H1 (cell line): ENCODE measurements at regions not wholly inside any gene's neighbourhood (a gene's known extent, or its start where the extent isn't known, plus 50 kb on each side); places are given as distances from the start of the nearest gene placed in this dataset.

ENCODE experiments used
- CTCF ChIA-PET: fragments of 300-600 bp; sonication (Branson Sonifier 250); formaldehyde crosslinking; loops from one replicate; lab custom pipeline; 2021; ENCODE audit not compliant: partially characterized antibody; lab: Charles Lee
- POLR2A ChIA-PET: fragments of 300-600 bp; sonication (Branson Sonifier 250); formaldehyde crosslinking; loops from one replicate; lab custom pipeline; 2021; ENCODE audit warnings: inconsistent platforms; ENCODE audit not compliant: partially characterized antibody; lab: Charles Lee
- DNase-seq, 2 experiments: peaks; one replicate each; pipeline versions ENCODE4 v3.0.0 to v3.0.0-alpha.2; 2010 to 2022; ENCODE audit warnings: low spot score in 2 of 2, low read depth in 1 of 2, mixed read lengths in 1 of 2
- FAIRE-seq: peaks from 2 replicates; lab custom pipeline; 2011; peaks lifted over from hg19 to GRCh38; lab: Jason Lieb, UNC
- H2AFZ ChIP-seq: 2 replicates; pipeline ENCODE4 v1.8.1; 2012; ENCODE audit warnings: low read length, inconsistent platforms
- H2AK5ac ChIP-seq: 2 replicates; pipeline ENCODE4 v1.6.1; 2013; ENCODE audit warnings: low read depth, low read length
- H2BK120ac ChIP-seq: replicated peaks from 2 replicates; pipeline ENCODE3; 2013; ENCODE audit warnings: low read depth, low read length, inconsistent platforms
- H2BK12ac ChIP-seq: 2 replicates; pipeline ENCODE4 v1.6.1; 2013; ENCODE audit warnings: low read depth, low read length
- H2BK15ac ChIP-seq: 2 replicates; pipeline ENCODE4 v1.6.1; 2013; ENCODE audit warnings: low read length
- H2BK20ac ChIP-seq: 2 replicates; pipeline ENCODE4 v1.6.1; 2013; ENCODE audit warnings: low read length
- H2BK5ac ChIP-seq: 2 replicates; pipeline ENCODE4 v1.6.1; 2013; ENCODE audit warnings: low read depth, low read length
- H3K14ac ChIP-seq: 2 replicates; pipeline ENCODE4 v1.6.1; 2013; ENCODE audit warnings: inconsistent platforms; ENCODE audit not compliant: insufficient read length
- H3K18ac ChIP-seq: 2 replicates; pipeline ENCODE4 v1.6.1; 2013; ENCODE audit warnings: low read length; ENCODE audit errors: extremely low read depth
- H3K23ac ChIP-seq: 2 replicates; pipeline ENCODE4 v1.6.1; 2013; ENCODE audit warnings: inconsistent platforms; ENCODE audit not compliant: insufficient read length
- H3K23me2 ChIP-seq: 2 replicates; pipeline ENCODE4 v1.6.1; 2013; ENCODE audit warnings: low read depth, low read length
- H3K27ac ChIP-seq: 2 replicates; pipeline ENCODE4 v1.6.1; 2011; ENCODE audit warnings: low read depth, low read length, inconsistent platforms
- H3K27me3 ChIP-seq, 4 experiments: replicated peaks in 1 of 4; 1 replicate in 1 of 4; 2 replicates in 3 of 4; pipeline versions ENCODE4 v1.6.1 to v1.8.1; 2011 to 2013; ENCODE audit warnings: low read length in 3 of 4, mild to moderate bottlenecking in 3 of 4, inconsistent platforms in 2 of 4, mixed read lengths in 2 of 4, moderate library complexity in 1 of 4; ENCODE audit not compliant: control insufficient read depth in 3 of 4, insufficient read depth in 3 of 4; ENCODE audit errors: extremely low read depth in 1 of 4
- H3K36me3 ChIP-seq, 4 experiments: 2 replicates each; pipeline versions ENCODE4 v1.6.1 to v1.8.1; 2011 to 2013; ENCODE audit warnings: mild to moderate bottlenecking in 4 of 4, low read length in 3 of 4, moderate library complexity in 2 of 4, control low read depth in 1 of 4, inconsistent platforms in 1 of 4; ENCODE audit not compliant: insufficient read depth in 4 of 4, control insufficient read depth in 2 of 4
- H3K4ac ChIP-seq: replicated peaks from 2 replicates; pipeline ENCODE3; 2013; ENCODE audit warnings: low read length, low read depth, mixed read lengths, inconsistent platforms; ENCODE audit not compliant: insufficient read length
- H3K4me1 ChIP-seq, 4 experiments: replicated peaks in 1 of 4; 1 replicate in 1 of 4; 2 replicates in 3 of 4; pipeline versions ENCODE4 v1.6.1 to v1.8.1; 2011 to 2013; ENCODE audit warnings: low read length in 3 of 4, inconsistent platforms in 2 of 4, mixed read lengths in 1 of 4; ENCODE audit not compliant: insufficient read depth in 4 of 4, control insufficient read depth in 3 of 4
- H3K4me2 ChIP-seq, 2 experiments: 2 replicates each; pipeline versions ENCODE4 v1.6.1 to v1.8.1; 2011 to 2013; ENCODE audit warnings: low read depth in 2 of 2, low read length in 2 of 2, control low read depth in 1 of 2, inconsistent platforms in 1 of 2, mild to moderate bottlenecking in 1 of 2; ENCODE audit not compliant: insufficient read depth in 1 of 2
- H3K4me3 ChIP-seq, 4 experiments: fragments of 200-600, 300-600 bp in 1 of 4; sonication (generic), shearing (Covaris generic), sonication (Bioruptor Twin) in 1 of 4; 2 replicates each; pipeline versions ENCODE4 v1.5.1 to v1.8.1; 2011 to 2016; ENCODE audit warnings: low read length in 4 of 4, low read depth in 3 of 4, control low read depth in 2 of 4, inconsistent platforms in 2 of 4, mild to moderate bottlenecking in 2 of 4, mixed read lengths in 1 of 4, moderate library complexity in 1 of 4; ENCODE audit not compliant: insufficient read depth in 2 of 4; ENCODE audit errors: extremely low read depth in 1 of 4
- H3K56ac ChIP-seq: replicated peaks from 2 replicates; pipeline ENCODE3; 2013; ENCODE audit warnings: low read depth, mild to moderate bottlenecking, mixed read lengths, low read length, inconsistent platforms; ENCODE audit not compliant: insufficient read length
- H3K79me1 ChIP-seq: 2 replicates; pipeline ENCODE4 v1.6.1; 2013; ENCODE audit warnings: low read depth, low read length, control low read depth
- H3K79me2 ChIP-seq, 2 experiments: 2 replicates each; pipeline versions ENCODE4 v1.6.1 to v1.8.1; 2012 to 2013; ENCODE audit warnings: low read length in 2 of 2, mild to moderate bottlenecking in 2 of 2, inconsistent platforms in 1 of 2; ENCODE audit not compliant: insufficient read depth in 2 of 2, control insufficient read depth in 1 of 2
- H3K9ac ChIP-seq, 4 experiments: replicated peaks in 1 of 4; 1 replicate in 1 of 4; 2 replicates in 3 of 4; pipeline versions ENCODE4 v1.6.1 to v1.8.1; 2011 to 2013; ENCODE audit warnings: low read depth in 3 of 4, low read length in 3 of 4, control low read depth in 2 of 4, mild to moderate bottlenecking in 2 of 4, moderate library complexity in 2 of 4, inconsistent platforms in 1 of 4; ENCODE audit errors: extremely low read depth in 1 of 4
- H3K9me3 ChIP-seq, 2 experiments: 2 replicates each; pipeline versions ENCODE4 v1.6.1 to v1.8.1; 2012 to 2013; ENCODE audit warnings: mild to moderate bottlenecking in 2 of 2, moderate library complexity in 2 of 2, control low read depth in 1 of 2, inconsistent platforms in 1 of 2, low read depth in 1 of 2, low read length in 1 of 2, mixed read lengths in 1 of 2; ENCODE audit not compliant: insufficient read depth in 2 of 2
- H4K20me1 ChIP-seq, 2 experiments: replicated peaks in 1 of 2; 2 replicates each; pipeline versions ENCODE3 to v1.8.1; 2011 to 2013; ENCODE audit warnings: inconsistent platforms in 2 of 2, low read length in 2 of 2, mild to moderate bottlenecking in 1 of 2; ENCODE audit not compliant: insufficient read depth in 2 of 2, control insufficient read depth in 1 of 2
- H4K5ac ChIP-seq: 2 replicates; pipeline ENCODE4 v1.6.1; 2013; ENCODE audit warnings: low read length, low read depth, mixed read lengths, inconsistent platforms; ENCODE audit not compliant: insufficient read length
- H4K8ac ChIP-seq: 2 replicates; pipeline ENCODE4 v1.8.0; 2013; ENCODE audit warnings: mild to moderate bottlenecking, moderate library complexity, low read length, inconsistent platforms; ENCODE audit not compliant: insufficient read depth; ENCODE audit errors: extremely low read depth
- H4K91ac ChIP-seq: replicated peaks from 2 replicates; pipeline ENCODE3; 2013; ENCODE audit warnings: low read length, mixed read lengths, inconsistent platforms; ENCODE audit not compliant: insufficient read length
- CTCF ChIP-seq, 3 experiments: IDR thresholded peaks; 1 replicate in 2 of 3; 2 replicates in 1 of 3; pipeline versions ENCODE4 v1.5.1 to v1.6.1; 2011; ENCODE audit warnings: low read length in 3 of 3, mild to moderate bottlenecking in 3 of 3, inconsistent platforms in 2 of 3, low read depth in 1 of 3, moderate library complexity in 1 of 3; ENCODE audit not compliant: insufficient read depth in 1 of 3; ENCODE audit errors: control extremely low read depth in 1 of 3
- KDM1A ChIP-seq: fragments of 200-600, 300-600 bp; sonication (generic); IDR thresholded peaks from 2 replicates; pipeline ENCODE4 v1.7.1; 2016; ENCODE audit warnings: mild to moderate bottlenecking, low read length, borderline replicate concordance
- WGBS, 2 experiments: shearing (Covaris generic) in 1 of 2; methylation state at CpG; one replicate each; pipeline versions ENCODE4 v1.1.6 to v1.1.7; 2013 to 2015; ENCODE audit warnings: low lambda C conversion rate in 2 of 2, mixed read lengths in 2 of 2, inconsistent platforms in 1 of 2, low coverage in 1 of 2, missing lambda C conversion rate in 1 of 2; ENCODE audit not compliant: insufficient replicate concordance in 2 of 2, insufficient coverage in 1 of 2, insufficient read length in 1 of 2; ENCODE audit errors: extremely low coverage in 1 of 2, missing lambda C conversion rate in 1 of 2; 5-methylcytosine and 5-hydroxymethylcytosine counted together

DNA sequence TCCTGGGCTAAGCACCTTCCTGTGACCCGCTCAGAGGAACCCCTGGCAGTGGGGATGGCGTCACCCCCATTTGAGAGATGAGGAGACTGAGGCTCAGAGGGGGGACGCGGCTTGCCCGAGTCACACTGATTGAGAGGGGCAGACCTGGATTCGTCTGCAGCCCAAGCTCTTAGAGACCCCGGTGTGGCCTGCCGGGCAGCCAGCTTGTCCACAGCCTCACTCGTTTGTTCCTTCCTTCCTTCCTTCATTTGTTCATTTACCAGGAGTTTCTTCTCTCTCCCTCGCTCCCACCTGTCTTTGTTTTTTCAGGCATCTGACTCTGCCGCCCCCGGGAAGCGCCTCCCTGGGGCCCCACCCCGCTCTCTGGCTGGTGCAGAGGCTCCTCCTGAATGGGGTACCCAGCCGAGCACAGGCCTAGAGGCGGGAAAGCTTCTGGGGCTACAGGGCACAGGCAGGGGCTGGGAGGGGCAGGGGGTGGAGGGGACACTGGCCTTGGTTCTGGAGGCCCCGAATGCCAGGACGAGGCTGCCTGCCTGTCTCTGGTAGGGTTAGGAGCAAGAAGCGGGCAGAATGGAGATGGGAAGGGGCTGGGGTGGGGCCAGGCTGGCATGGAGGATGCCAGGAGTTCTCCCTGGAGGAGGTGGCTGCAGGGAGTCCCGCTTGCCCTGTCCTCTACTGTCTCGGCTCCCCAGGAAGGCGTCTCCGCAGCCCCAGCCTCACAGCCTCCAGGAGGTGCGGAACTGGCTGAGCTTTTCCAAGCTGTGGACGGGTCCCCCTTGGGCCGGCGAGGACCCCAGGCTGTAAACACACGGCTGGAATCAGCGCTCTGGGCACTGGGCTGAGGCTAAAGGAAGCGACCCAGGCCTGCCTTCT, 91.6 kb downstream of the UNCX start:
- H3K4ac ChIP-seq: no peak overlapping the region
- no peak for DNase-seq
- CTCF ChIA-PET: interaction anchor here (0.9 kb wide), 1 partner anchor 25 kb away, joined by 3 read pairs; no protein-coding TSS in a partner anchor

More for the DNA sequence above, 91.6 kb downstream of the UNCX start:
- no peak for FAIRE-seq
- no peak overlapping the region for H3K4me3 ChIP-seq
- H3K9me3 ChIP-seq: no peaks in the 10 kb centered on the region
- H3K4me2 ChIP-seq: no peak overlapping the region
- no peak overlapping the region for H3K14ac ChIP-seq
- no peak overlapping the region for H3K27ac ChIP-seq
- H3K4me1 ChIP-seq: no peaks in the 10 kb centered on the region; a peak in 1 of 7 replicates
- no peak overlapping the region for H2BK15ac ChIP-seq
- POLR2A ChIA-PET: no interaction called here
- H2AK5ac ChIP-seq: no peak overlapping the region
- no peak overlapping the region for H2BK5ac ChIP-seq
- H2AFZ ChIP-seq: no peak overlapping the region
- H2BK120ac ChIP-seq: no peak overlapping the region
- H3K79me1 ChIP-seq: no peaks in the 10 kb centered on the region
- WGBS, 2 experiments: 90% methylated on average over 27 of the region's 30 CpGs; no CpG with 5 or more reads in 1 of the 2 experiments
- H4K8ac ChIP-seq: no peak overlapping the region
- peak; percentile 31; the same call in 1 of the 2 replicates for TF ChIP-seq KDM1A
- no peak for TF ChIP-seq CTCF (IDR thresholded peaks at IDR 0.05; ENCODE audit: control extremely low read depth in 1 of 3, insufficient read depth in 1 of 3, low read depth in 1 of 3, low read length in 3 of 3)
- H3K23ac ChIP-seq: no peak overlapping the region
- H4K5ac ChIP-seq: no peak overlapping the region
- H2BK12ac ChIP-seq: no peak overlapping the region
- H2BK20ac ChIP-seq: no peak overlapping the region
- no peaks in the 10 kb centered on the region for H3K36me3 ChIP-seq
- no peak overlapping the region for H3K18ac ChIP-seq
- H3K56ac ChIP-seq: no peak overlapping the region
- no peaks in the 10 kb centered on the region for H3K23me2 ChIP-seq
- H3K9ac ChIP-seq: no peak overlapping the region
- peaks cover 0 to 3% of the 10 kb centered on the region in 2 experiments for H4K20me1 ChIP-seq
- H3K27me3 ChIP-seq: no peaks in the 10 kb centered on the region
- no peak overlapping the region for H4K91ac ChIP-seq
- H3K79me2 ChIP-seq: no peaks in the 10 kb centered on the region
